SW 1271 (cell line): ENCODE measurements at regions not wholly inside any gene's neighbourhood (a gene's known extent, or its start where the extent isn't known, plus 50 kb on each side); places are given as distances from the start of the nearest gene placed in this dataset.
A peak's percentile ranks its signal among the peaks of the same experiment; 100 is the strongest.
"Not testable (repeated sequence)": the region's sequence is repeated elsewhere in the genome, so short reads cannot be mapped to it uniquely, and the experiment has no call there.

Source experiments
- DNase-seq, 2 experiments: peaks; one replicate each; lab custom pipeline; 2025; lab: John Stamatoyannopoulos, UW

DNA sequence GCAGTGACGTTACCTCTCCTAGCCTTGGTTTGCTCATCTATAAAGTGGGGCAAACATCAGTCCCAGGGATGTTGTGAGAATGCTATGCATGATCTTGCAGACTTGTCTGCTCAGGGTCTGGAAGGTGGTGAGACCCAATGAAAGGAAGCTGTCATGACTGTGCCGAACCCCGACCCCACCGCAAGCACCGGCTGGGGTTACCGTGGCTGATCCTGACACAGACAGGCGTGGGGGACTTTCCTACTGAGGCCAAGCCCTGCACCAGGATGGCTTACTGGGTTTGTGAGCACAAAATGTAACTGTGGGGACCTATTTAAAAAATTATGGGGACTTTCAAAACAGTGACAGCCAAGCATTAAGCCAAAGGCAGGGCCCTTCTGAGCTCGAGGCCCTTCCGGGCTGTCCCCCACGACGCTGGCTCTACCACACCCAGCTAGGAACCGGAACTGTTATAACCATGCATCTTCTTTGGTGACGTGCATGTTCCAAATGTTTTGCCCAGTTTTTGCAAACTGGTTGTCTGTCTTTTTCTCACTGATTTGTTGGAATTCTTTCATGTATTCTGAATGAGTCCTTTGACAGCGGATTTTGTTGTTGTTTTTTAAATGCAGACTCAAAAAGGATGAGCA lies 76.6 kb upstream of the PMEPA1 start:
- no peak for DNase-seq

DNA sequence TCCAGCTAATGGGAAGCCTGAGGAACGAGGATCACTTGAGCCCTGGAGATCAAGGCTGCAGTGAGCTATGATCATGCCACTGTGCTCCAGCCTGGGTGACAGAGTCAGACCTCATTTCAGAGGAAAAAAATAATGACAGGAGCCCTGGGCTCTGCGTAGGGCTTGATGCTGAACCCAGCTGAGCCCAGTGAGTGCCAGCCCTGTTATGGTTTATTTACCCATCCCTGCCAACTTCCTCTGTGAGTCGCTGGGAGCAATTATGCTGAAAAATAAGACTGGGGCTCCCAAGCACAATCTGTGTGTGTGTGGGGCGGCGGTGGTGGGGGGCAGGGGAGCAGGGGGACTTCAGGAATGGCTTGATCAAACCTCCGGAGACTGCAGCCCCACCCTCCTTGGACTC lies 75.9 kb upstream of the PMEPA1 start:
- DNase-seq = no peak

DNA sequence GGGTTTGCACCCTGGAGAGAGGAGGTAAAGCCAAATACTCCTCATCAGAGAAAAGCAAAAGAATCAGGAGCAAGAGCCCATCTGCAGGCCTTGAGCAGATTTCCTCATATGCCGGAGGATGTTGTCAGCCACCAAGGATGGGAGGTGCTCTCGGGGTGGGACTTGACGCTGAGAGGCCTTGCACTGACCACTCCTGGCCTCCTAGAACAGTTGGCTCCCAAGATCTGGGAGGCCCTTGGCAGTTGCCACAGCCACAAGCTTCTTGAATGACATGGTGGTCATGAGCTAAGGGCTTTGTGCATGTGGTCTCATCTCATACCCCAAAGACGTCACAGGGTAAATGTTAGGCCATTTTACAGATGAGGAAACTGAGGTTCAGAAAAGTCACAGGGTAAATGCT lies 75.2 kb upstream of the PMEPA1 start:
- no peak for DNase-seq

DNA sequence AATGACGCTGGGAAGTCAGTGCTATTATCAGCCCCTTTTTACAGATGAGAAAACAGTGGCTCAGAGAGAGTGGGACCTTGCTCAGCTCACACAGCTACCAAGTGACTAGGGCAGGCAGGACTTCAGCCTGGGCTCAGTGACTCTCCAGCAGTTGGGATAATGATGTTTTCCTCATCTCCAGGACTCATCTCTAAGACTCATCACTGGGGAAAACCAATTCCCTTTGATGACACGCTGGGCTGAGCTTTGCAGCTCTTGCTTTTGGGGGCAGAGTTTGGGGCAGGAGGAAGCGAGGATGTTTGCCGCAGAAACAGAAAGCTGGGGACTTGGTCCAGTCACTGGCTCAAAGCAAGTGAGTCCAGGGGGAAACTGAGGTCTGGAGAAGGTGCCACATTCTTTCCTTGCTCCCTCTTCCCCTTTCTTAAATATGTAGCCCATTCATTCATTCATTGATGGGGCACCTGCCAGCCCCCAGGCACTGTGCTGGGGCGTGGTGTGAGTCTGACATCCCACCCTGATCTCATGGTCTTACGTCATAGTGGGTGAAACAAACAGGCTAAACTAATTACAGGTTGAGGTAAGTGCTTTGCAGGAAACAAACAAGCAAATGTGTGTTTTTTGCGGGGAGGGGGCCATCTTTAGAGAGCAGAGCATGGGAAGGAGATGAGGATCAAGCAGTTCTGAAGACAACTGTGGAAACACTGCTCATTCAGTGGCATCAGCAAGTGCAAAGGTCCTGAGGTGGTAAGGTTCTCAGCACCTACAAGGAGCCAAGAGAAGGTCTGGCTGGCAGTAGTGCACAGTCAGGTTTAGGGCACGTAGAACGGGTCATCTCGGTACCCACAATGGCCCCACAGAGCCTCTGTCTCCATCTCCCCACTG lies 74.4 kb upstream of the PMEPA1 start:
- no peak for DNase-seq

DNA sequence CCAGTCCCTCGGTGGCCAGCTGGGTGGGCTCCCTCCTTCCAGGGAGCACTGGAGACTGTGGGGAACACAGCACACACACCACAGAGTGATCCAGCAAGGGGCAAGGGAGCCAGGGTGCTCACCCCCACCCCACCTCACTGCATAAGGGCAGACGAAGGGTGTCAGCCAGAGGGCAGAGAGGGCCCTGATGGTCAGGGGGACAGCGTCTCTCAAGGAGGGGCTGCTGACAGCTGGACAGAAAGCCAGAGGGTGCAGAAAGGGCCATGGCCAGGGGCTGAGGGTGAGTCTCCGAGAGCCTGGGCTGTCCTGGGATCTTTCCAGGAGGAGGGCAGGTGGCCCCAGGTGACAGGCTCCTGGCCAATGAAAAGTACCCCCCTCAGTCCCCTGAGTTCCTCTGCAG lies 73.4 kb upstream of the PMEPA1 start:
- DNase-seq = no peak

DNA sequence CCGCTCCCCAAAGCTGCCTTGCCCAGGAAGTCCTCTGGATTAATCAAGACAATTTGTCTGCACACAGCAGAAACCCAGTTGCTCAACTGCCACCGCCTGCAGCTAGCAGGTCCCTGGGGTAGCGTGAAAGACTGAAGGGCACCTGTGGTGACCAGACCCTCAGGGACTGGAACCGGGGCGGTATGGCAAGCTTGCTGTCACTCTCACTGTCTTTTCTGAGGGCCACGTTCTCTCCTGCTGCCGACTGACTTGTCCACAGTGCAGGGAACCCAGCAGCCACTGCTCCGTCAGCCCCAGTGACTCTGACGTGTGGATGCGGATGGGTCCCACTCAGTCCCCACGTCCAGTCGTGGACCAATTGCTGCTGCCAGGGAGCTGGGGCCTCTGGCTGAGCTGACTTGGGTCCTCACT lies 72.8 kb upstream of the PMEPA1 start:
- DNase-seq = no peak

DNA sequence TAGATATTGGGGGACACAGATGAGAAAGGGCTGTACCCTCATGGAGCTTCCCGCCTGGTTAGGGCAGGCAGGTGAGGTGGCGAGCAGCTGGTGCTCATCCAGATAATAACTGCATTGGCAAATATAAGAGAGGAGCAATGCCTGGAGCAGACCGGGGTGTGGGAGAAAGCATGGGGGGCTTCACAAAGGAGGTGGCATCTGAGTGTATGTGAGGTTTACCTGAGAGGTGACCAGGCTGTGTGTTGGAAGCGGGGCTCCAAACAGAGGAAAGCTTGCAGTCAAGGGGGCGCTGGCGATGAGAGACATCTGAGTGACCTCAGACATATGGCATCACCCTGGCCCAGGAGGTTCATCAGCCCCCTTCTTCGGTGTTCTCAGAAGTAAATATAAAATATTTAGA lies 72.1 kb upstream of the PMEPA1 start:
- no peak for DNase-seq

DNA sequence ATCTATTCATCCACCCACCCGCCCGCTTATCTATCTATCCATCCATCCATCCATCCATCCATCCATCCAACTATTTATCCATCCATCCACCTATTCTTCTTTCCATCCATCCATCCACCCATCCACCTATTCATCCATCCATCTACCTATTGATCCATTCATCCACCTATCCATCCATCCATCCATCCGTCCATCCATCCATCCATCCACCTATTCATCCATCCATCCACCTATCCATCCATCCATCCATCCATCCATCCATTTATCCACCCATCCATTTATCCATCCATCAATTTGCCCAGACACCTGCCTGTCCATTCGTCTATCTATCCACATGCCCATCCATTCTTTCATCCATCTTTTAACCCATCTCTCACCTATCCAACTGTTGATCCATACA lies 71.1 kb upstream of the PMEPA1 start:
- DNase-seq = no peak

DNA sequence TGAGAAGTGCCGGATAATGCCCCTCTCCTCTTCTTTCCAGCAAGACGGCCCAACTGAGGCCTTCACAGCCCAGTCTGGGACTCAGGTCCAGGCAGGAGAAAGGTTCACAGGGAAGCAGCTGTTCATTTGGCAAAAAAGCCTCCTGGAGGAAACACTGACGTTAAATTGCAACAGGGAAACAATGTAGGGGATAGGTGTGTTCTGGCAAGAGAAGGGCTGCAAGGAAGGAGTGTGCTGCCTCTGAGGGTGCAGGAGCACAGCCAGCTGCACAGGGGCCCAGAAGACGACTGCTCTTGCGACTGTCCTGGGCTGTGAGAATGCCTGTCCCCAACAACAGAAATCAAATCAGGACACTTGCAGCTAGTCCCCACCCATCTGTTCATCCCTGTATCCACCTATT lies 70.6 kb upstream of the PMEPA1 start:
- no peak for DNase-seq

DNA sequence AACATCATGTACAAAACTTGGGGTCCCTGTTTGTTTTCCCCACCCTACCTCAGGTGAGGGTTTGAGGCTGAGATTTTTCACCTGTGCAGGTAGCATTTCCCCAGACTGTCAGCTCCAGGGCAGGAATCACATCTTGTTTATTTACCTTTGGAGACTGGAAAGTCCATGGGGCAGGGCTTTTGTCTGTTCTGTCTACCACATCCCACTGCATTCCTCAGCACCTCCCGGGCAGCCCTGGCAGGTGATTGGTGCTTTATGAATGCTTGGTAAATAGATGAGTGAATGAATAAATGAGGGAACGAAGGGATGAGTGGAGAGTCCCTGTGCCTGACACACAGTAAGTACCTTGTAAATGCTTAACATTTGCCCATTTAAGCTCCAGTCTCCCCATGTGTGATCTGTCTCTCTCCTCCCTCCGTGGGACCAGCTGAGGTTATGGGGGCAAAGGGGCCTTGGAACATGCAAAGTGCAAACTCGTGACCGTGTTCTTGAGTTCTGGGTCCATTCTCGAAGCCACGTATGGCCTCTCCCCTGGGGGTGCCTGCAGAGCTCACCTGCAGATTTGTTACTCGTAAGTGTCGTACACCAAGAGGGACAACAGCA lies 69.7 kb upstream of the PMEPA1 start:
- DNase-seq = no peak

DNA sequence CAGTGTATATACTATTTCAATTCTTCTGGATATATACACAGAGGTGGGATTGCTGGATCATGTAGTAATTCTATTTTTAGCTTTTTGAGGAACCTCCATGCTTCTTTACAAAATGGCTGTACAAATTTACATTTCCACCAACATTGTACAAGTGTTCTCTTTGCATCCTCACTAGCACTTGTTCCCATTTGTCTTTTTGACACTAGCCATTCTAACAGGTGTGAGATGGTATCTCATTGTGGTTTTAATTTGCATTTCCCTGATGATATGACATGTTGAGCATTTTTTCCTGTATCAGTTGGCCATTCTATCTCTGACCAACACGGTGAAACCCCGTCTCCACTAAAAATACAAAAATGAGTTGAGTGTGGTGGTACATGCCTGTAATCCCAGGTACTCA lies 68.1 kb upstream of the PMEPA1 start:
- DNase-seq = no peak

DNA sequence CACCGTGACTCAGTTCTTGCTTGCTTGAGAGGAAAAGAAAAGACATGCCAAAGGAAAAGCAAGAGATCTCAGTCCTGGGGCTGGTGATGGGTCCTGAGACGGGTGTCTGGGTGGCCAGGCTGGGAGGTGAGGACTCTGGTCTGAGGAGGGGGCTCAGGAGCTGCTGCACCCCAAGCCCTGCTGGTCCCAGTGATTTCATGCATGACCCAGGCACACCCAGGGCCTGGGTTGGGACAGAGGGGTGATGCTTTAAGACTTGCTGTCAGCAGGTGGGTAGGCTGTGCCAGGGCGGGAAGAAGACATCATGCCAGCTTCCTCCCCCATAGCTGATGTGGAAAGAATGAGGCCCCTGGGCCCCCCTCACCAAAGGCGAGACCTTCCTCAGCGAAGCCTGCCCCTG lies 65.1 kb upstream of the PMEPA1 start:
- DNase-seq = no peak

DNA sequence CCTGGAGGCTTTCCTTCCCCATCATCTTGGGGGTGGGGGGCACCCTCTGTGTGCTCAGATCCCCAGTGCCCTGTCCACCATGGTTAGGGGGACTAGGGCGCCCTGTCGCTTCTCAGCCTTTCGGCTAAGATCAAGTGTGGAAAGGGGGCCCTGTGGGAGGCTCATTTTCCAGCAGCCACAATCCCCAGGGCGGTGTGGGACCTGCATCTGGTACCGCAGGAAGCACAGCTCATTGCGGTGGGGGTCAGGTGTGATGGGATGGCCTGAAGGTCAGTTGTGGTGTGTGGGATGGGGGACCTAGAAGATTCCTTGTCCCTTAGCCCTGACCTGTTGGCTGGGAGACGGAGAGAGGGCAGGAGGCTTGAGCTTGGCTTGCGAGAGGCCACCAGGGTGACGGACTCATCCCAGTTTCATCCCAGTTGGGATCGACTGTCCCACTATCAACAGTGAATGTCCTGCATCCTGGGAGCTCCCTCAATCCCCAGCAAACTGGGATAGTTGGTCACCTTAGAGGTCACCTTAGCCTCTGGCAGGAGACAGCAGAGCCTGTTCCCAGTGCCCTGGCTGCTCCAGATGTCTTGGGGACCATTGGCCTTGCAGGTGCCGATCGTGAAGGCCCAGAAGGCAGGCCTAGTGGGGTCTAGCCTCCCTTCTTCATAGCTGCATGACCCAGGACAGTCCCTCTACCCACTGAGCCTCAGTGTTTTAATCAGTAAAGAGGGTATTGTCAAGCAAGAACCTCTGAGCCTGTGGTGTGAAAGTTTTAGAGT lies 64.5 kb upstream of the PMEPA1 start:
- DNase-seq = no peak

DNA sequence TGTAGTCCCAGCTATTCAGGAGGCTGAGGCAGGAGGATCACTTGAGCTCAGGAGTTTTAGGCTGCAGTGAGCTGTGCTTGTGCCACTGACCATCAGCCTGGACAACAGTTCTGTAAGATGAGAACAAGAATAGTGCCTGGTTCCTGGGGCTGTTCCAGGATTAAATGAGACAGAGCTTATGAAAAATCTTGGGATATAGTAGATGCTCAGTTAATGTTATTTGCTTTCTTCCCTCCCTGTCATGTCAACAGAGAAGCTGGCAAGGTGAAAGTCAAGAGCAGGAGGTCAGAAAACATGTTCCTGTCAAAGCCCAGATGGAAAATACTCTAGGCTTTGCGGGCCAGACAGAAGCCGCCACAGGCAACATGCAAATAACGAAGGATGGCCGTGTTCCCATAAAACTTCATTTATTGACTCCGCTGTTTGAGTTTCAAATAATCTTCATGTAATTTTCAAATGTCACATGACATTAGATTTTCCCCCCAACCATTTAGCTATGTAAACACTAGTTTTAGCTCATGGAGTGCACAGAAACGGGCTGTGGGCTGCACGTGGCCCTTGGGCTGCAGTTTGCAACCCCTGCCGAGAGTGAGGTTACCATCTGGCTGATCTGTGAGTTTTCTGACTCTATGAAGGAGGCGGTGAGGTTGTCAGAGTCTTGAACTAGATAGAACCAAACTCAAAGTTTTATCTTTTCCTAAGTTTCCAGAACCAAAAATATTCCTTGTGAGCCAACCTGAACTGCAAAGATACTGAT lies 63.4 kb upstream of the PMEPA1 start:
- DNase-seq = no peak

DNA sequence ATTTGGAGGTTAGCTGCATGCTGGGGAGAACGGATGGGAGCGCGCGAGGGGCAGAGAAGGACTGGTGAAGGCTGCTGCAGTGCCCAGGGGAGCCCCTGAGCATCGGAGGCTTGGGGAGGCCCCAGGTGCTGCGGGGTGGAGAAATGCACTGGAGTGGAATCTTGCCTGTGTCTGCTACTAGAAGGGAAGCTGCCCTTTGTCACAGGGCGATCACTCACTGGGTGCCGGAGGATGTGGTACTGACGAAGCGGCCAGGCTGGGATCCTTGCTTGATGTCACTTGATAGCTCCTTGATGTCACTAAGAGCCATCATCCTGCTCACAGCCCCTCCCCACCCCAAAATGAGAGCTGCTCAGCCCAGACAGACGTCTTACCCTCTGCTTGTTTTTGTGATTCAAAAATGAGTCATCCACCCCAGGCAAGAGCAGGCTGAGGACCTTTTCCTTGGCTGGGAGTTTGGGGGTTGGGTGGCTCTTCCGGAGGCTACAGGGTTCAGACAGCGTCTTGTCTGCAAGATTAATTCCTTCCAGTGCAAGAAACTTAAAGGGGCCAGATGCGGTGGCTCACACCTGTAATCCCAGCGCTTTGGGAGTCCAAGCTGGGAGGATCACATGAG lies 62.6 kb upstream of the PMEPA1 start:
- DNase-seq = peak; percentile 34 to 78

DNA sequence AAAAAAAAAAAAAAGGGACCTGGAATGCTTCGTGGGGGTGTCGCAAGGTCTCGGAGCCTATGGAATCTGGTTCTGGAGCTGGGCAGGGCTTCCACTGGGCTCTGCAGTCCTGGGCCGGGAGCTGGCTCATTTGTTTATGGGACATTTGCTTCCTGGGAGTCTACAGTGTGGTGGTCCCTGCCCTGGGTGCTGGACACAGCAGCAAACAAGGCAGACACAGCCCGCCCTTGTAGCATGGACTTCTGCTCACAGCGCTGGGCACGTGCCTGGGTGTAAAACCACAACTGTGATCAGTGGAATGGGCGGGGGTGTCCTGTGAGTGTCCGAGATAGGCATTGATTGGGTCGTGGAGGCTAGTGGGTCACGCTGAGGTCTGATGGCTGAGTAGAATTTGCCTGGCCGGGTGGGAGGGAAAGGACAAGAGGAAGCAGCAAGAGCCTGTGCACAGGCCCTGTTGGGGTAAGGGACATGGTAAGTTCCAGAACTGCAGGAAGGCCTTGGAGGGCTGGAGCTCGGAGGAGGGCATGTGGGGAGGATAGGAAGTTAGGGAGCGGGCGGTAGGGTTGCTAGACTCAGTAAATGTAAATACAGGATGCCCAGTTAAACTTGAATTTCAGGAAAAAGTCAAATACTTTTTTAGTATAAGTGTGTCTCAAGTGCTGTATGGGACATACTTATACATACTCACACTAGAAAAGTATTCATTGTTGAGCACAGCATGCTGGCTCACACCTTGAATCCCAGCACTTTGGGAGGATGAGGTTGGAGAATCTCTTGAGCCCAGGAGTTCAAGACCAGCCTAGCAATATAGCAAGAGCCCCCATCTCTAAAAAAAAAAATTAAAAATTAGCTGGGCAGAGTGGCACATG lies 61.3 kb upstream of the PMEPA1 start:
- DNase-seq = no peak

DNA sequence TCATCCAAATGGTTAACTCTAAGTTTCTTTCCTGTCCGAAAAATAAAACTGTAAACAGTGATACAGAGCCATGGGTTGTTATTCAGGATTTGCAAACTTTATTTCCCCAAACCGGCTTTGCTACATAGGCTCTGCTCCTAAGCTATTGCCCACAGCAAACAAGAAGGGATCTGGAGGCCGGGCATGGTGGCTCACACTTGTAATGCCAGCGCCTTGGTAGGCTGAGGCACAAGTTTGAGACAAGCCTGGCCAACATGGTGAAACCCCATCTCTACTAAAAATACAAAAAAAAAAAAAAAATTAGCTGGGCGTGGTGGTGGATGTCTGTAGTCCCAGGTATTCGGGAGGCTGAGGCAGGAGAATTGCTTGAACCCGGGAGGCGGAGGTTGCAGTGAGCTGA lies 60.6 kb upstream of the PMEPA1 start:
- not testable (repeated sequence) for DNase-seq

DNA sequence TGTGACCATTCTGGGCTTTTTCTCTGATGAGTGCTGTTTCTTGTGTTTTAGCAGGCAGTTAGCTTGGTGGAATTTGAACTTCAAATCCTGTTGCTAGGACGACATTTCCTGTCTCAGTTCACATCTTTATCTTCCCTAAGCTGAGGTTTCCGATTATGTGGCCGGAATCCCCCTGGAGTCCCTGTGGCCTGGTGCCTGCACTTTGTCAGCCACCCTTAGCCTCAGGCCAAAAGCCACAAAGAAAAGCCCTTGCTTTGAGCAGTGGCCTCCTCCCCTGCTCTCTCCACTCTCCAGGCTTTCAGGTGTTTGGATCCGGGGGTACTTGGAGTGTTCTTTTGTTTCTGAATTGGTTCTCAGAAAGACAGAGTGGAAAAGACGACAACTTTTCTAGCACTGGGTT lies 59.9 kb upstream of the PMEPA1 start:
- DNase-seq = no peak

DNA sequence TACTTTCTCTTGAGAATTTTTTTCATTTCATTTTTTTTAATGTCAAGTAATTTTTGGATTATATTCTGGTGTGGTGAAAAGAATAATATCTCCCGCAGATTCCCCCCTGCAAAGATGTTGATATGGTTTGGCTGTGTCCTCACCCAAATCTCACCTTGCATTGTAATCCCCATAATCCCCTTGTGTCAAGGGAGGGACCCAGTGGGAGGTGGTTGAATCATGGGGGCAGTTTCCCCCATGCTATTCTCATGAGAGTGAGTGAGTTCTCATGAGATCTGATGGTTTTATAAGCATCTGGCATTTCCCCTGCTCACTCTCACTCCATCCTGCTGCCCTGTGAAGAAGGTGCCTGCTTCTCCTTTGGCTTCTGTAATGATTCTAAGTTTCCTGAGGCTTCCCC lies 58.7 kb upstream of the PMEPA1 start:
- DNase-seq = no peak

DNA sequence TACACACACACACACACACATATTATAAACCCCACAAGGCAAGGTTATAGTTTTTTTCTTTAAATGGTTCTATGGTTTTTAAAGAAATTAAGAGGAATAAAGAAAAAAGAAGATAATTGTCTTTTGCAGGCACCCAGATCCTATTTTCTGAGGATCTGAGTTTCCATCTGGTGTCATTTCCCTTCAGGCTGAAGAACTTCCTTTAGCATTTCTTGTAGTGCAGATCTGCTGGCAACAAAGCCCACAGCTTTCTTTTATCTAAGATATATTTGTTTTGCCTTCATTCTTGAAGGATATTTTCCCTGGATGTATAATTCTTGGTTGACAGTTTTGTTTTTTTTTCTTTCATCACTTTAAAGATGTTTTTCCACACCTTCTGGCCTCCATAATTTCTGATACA lies 57.6 kb upstream of the PMEPA1 start:
- no peak for DNase-seq

DNA sequence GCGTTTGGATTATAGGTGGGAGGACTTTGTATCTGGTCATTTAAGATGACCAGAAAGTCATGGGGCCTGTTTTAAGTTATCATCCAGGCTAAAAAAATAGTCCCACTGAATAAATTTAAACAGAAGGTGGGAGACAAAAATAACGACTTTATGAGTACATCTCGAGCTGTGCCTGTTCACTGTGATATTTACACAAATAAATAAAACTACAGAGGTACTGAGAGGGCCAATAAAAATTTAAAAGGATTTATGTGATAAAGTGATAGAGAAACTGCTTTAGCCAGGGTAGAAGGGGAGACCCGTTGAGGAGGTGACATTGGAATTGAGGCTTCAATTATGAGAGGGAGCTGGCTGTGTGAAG lies 53.4 kb upstream of the PMEPA1 start:
- no peak for DNase-seq
